Mammary epithelial cell (primary cell): ENCODE measurements at regions not wholly inside any gene's neighbourhood (a gene's known extent, or its start where the extent isn't known, plus 50 kb on each side); places are given as distances from the start of the nearest gene placed in this dataset.

ENCODE experiments used
- CTCF ChIP-seq, 2 donors: IDR thresholded peaks in 1 of 2; conservative IDR thresholded peaks in 1 of 2; 2 replicates each; pipeline ENCODE4 v1.5.1; 2011 to 2012; ENCODE audit warnings: inconsistent platforms in 2 of 2, low read length in 2 of 2, mild to moderate bottlenecking in 2 of 2, control low read depth in 1 of 2, low read depth in 1 of 2; ENCODE audit not compliant: insufficient read depth in 1 of 2; ENCODE audit errors: extremely low read depth in 1 of 2
- EZH2 ChIP-seq: IDR thresholded peaks from 2 replicates; pipeline ENCODE4 v1.6.1; 2012; ENCODE audit warnings: low read length, inconsistent platforms, borderline replicate concordance

- TF ChIP-seq CTCF (conservative IDR thresholded peaks at IDR 0.05 in 1 of 2, IDR thresholded peaks at IDR 0.05 in 1 of 2; ENCODE audit: extremely low read depth in 1 of 2, insufficient read depth in 1 of 2, low read depth in 1 of 2, low read length in 2 of 2) = no peak
- no peak for TF ChIP-seq EZH2
These were observed 986.0 kb downstream of the TTLL7 start for GRCh38 chr1:83012950-83013349.
